ENCODE measurements at regions not wholly inside any gene's neighbourhood (a gene's known extent, or its start where the extent isn't known, plus 50 kb on each side); places are given as distances from the start of the nearest gene placed in this dataset.
A peak's percentile ranks its signal among the peaks of the same experiment; 100 is the strongest.

DNA sequence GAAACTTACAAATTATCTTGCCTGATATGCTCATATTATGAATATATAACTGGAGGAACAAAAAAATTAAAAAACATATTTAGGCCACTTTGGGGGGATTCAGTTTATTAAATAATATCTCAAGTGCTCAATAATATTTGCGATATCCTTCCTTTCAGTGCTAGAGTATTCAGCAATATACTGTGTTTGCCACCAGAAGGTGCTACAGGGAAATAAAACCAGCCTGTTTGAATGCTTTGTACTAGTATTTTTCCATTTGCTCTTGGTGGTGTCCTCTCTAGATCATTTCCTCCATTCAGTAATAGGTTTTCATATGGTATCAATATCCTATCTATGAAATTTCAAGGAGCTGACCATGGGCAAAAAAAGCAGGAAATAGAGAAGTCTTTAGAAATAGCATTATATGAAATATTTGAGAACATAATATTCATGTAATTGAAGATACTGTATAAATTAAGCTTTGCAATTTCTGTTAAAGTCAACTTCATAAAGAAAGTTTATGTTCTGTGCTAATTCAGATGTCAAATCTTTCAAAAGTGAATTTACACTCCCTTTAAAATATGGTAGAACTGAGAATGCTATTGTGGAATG is 106.2 kb upstream of the NAV3 start:
- peak; percentile 41 for DNase-seq (ENCODE audit: low read depth)

- DNase-seq (ENCODE audit: low read depth): no peak
Measured at GRCh38 chr12:77723308-77723707, 107.4 kb upstream of the NAV3 start.

- DNase-seq (ENCODE audit: low read depth): no peak
Measured at GRCh38 chr12:77722536-77722935, 108.2 kb upstream of the NAV3 start.

DNA sequence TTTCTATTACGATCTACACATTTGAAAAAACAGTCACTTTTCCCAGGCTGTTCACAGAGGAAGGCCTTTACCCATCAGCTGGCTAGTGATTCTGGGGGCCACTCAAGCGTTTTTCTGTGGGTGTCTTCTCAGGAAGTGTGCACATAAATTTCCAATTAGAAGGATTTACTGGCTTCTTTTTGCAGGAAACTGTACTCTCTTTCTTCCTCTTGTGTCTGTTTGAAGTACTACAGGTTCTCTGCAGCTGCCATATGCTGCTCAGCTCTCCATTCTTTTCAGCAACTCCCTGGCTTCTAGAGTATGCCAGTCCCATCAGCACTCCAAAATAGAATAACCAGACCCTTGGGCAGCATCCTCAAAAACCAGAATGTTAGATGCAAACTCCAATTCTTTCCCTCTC is 110.4 kb upstream of the NAV3 start:
- DNase-seq (ENCODE audit: low read depth): peak; percentile 8

- no peak for DNase-seq (ENCODE audit: low read depth)
Measured at GRCh38 chr12:77710209-77710608, 120.5 kb upstream of the NAV3 start.

- DNase-seq (ENCODE audit: low read depth): no peak
Measured at GRCh38 chr12:77697126-77697525, 133.6 kb upstream of the NAV3 start.

DNA sequence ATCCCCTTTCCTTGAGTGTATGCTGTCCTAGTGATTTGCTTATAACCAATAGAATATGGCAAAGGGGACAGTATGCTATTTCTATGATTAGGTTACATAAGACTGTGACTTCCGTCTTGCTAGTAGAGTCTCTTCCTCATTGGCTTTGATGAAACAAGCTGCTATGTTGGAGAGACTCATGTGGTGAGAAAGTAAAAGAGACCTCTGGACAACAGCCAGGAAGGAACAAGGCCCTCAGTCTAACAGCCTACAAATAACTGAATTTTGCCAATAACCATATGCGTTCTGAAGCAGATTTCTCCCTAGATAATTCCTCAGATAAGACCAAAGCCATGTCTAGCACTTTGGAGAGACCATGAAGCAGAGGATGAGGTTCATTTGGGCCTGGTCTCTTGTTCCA is 134.5 kb upstream of the NAV3 start:
- no peak for DNase-seq (ENCODE audit: low read depth)

- DNase-seq (ENCODE audit: low read depth): no peak
Measured at GRCh38 chr12:77689510-77690086, 141.1 kb upstream of the NAV3 start.

DNA sequence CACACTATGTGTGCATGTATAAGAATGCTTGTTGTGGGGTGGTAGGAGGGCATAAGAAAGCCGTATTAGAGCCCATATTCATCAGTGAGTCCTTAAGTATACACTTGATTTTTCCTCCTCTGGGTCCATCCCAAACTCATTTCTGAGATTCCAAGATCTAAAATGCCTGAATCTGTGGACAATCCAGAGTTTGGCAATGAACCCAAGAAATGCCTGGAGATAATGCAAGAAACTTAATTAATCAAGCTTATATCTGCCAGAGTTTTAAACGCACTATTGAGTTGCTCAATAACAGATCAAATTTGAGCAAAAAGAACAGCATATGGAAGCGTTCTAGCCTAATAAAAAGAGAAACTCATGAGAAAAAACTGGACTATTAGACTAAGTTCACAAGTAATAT is 143.4 kb upstream of the NAV3 start:
- DNase-seq (ENCODE audit: low read depth): no peak

GRCh38 chr12:77686760-77687159 is 143.9 kb upstream of the NAV3 start:
- DNase-seq (ENCODE audit: low read depth): peak; percentile 25

GRCh38 chr12:77685901-77686300 is 144.8 kb upstream of the NAV3 start:
- no peak for DNase-seq (ENCODE audit: low read depth)

DNA sequence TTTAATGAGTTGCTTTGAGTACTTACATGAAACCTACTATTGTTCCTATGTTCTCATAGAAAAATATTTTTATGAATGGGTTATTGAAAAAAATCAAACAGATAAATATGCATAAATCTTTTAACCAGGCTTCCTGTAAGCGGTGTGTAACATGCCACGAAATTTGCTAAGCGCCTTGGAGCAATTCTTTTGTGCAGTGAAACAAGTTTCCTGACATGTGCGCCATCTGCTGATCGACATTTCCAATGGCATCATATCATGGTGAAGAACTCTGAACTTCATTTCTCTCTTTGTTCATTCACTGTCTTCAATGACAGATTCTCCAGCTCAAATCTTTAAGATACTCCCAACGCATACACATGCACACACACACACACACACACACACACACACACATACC is 145.6 kb upstream of the NAV3 start:
- DNase-seq (ENCODE audit: low read depth): peak; percentile 57

DNA sequence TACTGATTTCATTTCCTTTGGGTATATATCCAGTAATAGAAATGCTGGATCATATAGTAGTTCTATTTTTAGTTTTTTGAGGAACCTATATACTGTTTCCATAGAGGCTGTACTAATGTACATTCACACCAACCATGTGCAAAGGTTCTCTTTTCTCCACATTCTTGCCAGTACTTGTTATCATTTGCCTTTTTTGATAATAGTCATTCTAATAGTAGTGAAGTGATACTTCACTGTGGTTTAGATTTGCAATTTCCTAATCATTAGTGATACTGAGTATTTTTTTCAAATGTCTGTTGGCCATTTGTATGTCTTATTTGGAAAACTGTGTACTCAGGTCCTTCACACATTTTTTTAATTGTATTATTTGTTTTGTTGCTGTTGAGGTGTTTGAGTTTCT is 148.2 kb upstream of the NAV3 start:
- no peak for DNase-seq (ENCODE audit: low read depth)

- DNase-seq (ENCODE audit: low read depth): no peak
Measured at GRCh38 chr12:77681726-77682125, 149.0 kb upstream of the NAV3 start.

GRCh38 chr12:77679686-77680085 is 151.0 kb upstream of the NAV3 start:
- DNase-seq (ENCODE audit: low read depth): no peak

DNA sequence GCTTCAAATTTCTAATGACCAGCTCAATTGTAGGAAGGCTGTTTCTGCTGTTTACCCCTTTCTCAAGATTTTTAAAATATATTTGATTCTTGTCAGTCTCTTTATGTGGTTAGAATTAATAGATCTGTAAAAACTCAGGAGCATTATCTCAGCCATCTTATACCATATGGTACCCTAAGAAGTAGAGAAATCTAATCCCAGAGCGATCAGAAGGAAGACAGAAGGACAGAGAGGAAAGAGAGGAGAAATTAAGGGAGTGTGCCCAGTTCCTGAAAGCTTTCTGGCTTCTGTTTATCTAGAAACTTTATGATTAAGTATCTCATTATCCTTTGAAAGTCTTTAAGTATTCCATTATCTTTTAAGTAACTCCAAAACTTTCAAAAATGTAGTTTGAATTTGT is 152.1 kb upstream of the NAV3 start:
- DNase-seq (ENCODE audit: low read depth): no peak

GRCh38 chr12:77667101-77667500 is 163.6 kb upstream of the NAV3 start:
- DNase-seq (ENCODE audit: low read depth): peak; percentile 98

GRCh38 chr12:77648716-77649115 is 182.0 kb upstream of the NAV3 start:
- DNase-seq (ENCODE audit: low read depth): no peak

GRCh38 chr12:77645966-77646598 is 184.6 kb upstream of the NAV3 start:
- DNase-seq (ENCODE audit: low read depth): no peak

GRCh38 chr12:77644915-77645605 is 185.6 kb upstream of the NAV3 start:
- no peak for DNase-seq (ENCODE audit: low read depth)

- no peak for DNase-seq (ENCODE audit: low read depth)
Measured at GRCh38 chr12:77642246-77642645, 188.4 kb upstream of the NAV3 start.

DNA sequence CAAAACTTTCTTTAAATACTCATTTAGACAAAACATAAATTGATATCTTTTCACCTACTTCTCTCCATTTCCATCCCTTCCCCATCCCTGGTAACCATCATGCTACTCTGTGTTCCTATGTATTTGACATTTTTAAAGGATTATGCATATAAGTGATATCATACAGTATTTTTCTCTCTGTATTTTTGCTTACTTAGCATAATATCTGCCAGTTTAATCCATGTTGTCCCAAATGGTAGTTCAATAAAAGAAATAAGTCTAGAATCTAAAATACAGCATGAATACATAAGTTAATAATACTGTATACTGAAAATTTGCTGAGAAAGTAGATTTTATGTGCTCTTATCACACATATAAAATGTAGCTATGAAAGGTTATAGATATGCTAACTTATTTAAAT is 190.3 kb upstream of the NAV3 start:
- no peak for DNase-seq (ENCODE audit: low read depth)
